ENCODE measurements at regions not wholly inside any gene's neighbourhood (a gene's known extent, or its start where the extent isn't known, plus 50 kb on each side); places are given as distances from the start of the nearest gene placed in this dataset.

DNA sequence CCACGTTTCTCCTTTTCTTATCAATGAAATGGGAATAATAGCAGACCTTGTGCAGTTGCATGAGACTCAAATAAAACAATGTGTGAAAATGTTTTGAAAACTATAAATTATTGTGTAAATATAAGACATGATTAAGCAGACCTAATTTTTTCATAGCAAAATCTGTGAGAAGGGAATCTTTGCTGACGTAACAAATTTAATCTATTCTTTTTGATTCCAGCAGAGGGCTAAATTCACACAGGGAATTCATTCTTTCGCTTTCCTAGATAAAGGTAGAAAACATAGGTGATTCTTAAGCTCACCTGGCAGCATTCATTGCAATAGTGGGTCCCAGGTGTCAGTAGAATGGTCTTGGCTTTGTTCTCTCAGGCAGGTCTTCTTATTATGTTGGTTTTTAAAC is 450.0 kb upstream of the GCFC2 start:
- H3K4me1 Mint-ChIP-seq (ENCODE audit: insufficient read depth, unreplicated experiment) = peaks cover 11% of the 10 kb centered on the region
- no peak overlapping the region for H3K4me3 Mint-ChIP-seq (ENCODE audit: unreplicated experiment)
- no TSS peak for BruUV-seq (replicated peaks)
- no peaks in the 10 kb centered on the region for H3K9me3 Mint-ChIP-seq (ENCODE audit: unreplicated experiment)
- no peaks in the 10 kb centered on the region for H3K36me3 Mint-ChIP-seq (ENCODE audit: insufficient read depth, unreplicated experiment)
- H3K27ac Mint-ChIP-seq (ENCODE audit: low read depth, unreplicated experiment) = no peak overlapping the region
- no peak for DNase-seq (ENCODE audit: unreplicated experiment)
- TF ChIP-seq, protein P1, sequence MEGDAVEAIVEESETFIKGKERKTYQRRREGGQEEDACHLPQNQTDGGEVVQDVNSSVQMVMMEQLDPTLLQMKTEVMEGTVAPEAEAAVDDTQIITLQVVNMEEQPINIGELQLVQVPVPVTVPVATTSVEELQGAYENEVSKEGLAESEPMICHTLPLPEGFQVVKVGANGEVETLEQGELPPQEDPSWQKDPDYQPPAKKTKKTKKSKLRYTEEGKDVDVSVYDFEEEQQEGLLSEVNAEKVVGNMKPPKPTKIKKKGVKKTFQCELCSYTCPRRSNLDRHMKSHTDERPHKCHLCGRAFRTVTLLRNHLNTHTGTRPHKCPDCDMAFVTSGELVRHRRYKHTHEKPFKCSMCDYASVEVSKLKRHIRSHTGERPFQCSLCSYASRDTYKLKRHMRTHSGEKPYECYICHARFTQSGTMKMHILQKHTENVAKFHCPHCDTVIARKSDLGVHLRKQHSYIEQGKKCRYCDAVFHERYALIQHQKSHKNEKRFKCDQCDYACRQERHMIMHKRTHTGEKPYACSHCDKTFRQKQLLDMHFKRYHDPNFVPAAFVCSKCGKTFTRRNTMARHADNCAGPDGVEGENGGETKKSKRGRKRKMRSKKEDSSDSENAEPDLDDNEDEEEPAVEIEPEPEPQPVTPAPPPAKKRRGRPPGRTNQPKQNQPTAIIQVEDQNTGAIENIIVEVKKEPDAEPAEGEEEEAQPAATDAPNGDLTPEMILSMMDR (IDR thresholded peaks at IDR 0.05; ENCODE audit: unreplicated experiment) = no peak
- intact Hi-C loops (cut with micrococcal nuclease) = no loop called here
- POLR2A ChIA-PET = no interaction called here
- H3K27me3 Mint-ChIP-seq (ENCODE audit: insufficient read depth, unreplicated experiment) = no peaks in the 10 kb centered on the region
- CTCF ChIA-PET = no interaction called here

DNA sequence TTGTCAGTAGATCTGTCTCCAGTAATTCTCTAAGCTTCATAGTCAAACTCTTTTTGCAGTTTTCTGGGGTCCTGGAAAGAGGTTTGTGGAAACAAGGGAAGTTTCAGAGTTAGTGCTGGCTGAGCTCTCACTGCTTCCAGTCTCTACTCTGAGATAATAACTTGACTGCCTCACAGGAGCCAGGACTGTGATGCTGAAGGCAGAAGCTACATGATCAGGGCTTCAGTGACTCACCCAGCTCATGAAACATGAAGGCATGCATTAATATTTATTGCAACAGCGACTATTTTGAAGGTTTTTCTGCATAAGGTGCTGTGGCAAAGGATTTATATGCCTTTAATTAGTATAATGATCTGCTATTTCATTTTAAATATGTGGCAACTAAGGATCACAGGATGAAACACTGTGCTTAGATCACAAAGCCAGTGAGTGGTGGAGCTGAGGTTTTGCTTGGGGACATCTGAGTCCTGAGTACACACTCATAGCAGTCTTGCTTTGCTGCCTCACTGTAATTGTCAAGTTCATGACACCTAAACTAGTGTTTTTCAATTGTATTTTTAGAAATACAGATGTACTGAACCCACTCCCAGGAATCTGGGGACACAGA is 448.4 kb upstream of the GCFC2 start:
- TF ChIP-seq, protein P1 (IDR thresholded peaks at IDR 0.05; ENCODE audit: unreplicated experiment) = no peak
- CTCF ChIA-PET = interaction anchor here (0.8 to 1.2 kb wide), 5 partner anchors 13 to 518 kb away, joined by 3 read pairs; no protein-coding TSS in a partner anchor
- POLR2A ChIA-PET = no interaction called here
- no peaks in the 10 kb centered on the region for H3K27me3 Mint-ChIP-seq (ENCODE audit: insufficient read depth, unreplicated experiment)
- no peak overlapping the region for H3K4me3 Mint-ChIP-seq (ENCODE audit: unreplicated experiment)
- H3K36me3 Mint-ChIP-seq (ENCODE audit: insufficient read depth, unreplicated experiment) = no peaks in the 10 kb centered on the region
- BruUV-seq (replicated peaks) = no TSS peak
- DNase-seq (ENCODE audit: unreplicated experiment) = peak; percentile 8
- H3K9me3 Mint-ChIP-seq (ENCODE audit: unreplicated experiment) = no peaks in the 10 kb centered on the region
- no peak overlapping the region for H3K27ac Mint-ChIP-seq (ENCODE audit: low read depth, unreplicated experiment)
- intact Hi-C loops (cut with micrococcal nuclease) = no loop called here
- peaks cover 11% of the 10 kb centered on the region for H3K4me1 Mint-ChIP-seq (ENCODE audit: insufficient read depth, unreplicated experiment)

DNA sequence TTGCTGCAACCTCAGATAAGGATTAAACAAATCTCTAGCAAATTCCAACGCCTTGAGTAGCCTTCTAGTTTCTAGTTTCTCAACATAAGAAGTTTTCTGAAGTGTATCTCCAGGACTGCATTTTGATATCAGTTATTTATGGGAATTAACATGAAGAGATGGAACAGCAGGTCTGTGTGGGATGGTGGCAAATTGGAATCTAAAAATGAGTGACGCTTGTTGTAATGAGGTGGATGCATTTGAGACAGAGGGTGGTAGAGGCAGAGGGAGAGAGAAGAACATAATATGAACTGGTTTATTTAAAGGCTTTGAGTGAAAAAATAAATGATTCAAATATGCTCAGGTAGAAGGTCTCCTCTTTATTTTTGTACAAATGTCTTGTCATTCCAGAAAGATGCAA is 446.8 kb upstream of the GCFC2 start:
- no TSS peak for BruUV-seq (replicated peaks)
- TF ChIP-seq, protein P1 (IDR thresholded peaks at IDR 0.05; ENCODE audit: unreplicated experiment) = no peak
- no peak overlapping the region for H3K4me3 Mint-ChIP-seq (ENCODE audit: unreplicated experiment)
- no peak for DNase-seq (ENCODE audit: unreplicated experiment)
- ChIA-PET CTCF (interaction anchor here (1.1 kb wide), 1 partner anchor 12 kb away, joined by 3 read pairs; no protein-coding TSS in a partner anchor), POLR2A (no interaction called here)
- no peaks in the 10 kb centered on the region for H3K27me3 Mint-ChIP-seq (ENCODE audit: insufficient read depth, unreplicated experiment)
- peaks cover 11% of the 10 kb centered on the region for H3K4me1 Mint-ChIP-seq (ENCODE audit: insufficient read depth, unreplicated experiment)
- H3K27ac Mint-ChIP-seq (ENCODE audit: low read depth, unreplicated experiment) = no peak overlapping the region
- no peaks in the 10 kb centered on the region for H3K36me3 Mint-ChIP-seq (ENCODE audit: insufficient read depth, unreplicated experiment)
- intact Hi-C loops (cut with micrococcal nuclease) = no loop called here
- H3K9me3 Mint-ChIP-seq (ENCODE audit: unreplicated experiment) = no peaks in the 10 kb centered on the region

DNA sequence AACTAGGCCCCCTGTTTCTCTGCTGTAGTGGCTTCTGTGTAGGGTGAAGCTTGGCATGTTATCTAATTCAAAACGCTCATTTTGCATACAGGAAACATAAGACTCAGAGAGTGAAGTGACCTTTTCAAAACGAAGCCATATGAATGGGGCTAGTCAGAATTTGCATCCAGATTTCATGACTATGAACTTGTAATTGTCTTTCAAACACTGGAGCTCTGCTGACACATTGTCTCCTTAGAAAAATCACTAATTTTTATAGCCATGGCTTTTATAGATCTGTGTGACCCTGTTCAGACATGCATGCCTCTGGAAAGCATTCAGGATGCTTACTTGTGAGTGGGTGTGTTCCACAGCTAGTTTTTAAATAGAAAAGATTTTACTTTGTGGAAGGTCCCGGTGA is 444.3 kb upstream of the GCFC2 start:
- ChIA-PET CTCF (interaction anchor here (0.7 to 1.3 kb wide), 2 partner anchors 222 to 425 kb away, joined by 3 read pairs; no protein-coding TSS in a partner anchor), POLR2A (no interaction called here)
- H3K4me1 Mint-ChIP-seq (ENCODE audit: insufficient read depth, unreplicated experiment) = no peaks in the 10 kb centered on the region
- no peak for DNase-seq (ENCODE audit: unreplicated experiment)
- no peaks in the 10 kb centered on the region for H3K36me3 Mint-ChIP-seq (ENCODE audit: insufficient read depth, unreplicated experiment)
- intact Hi-C loops (cut with micrococcal nuclease) = no loop called here
- no peak overlapping the region for H3K4me3 Mint-ChIP-seq (ENCODE audit: unreplicated experiment)
- TF ChIP-seq, protein P1 (IDR thresholded peaks at IDR 0.05; ENCODE audit: unreplicated experiment) = no peak
- H3K9me3 Mint-ChIP-seq (ENCODE audit: unreplicated experiment) = no peaks in the 10 kb centered on the region
- no peaks in the 10 kb centered on the region for H3K27me3 Mint-ChIP-seq (ENCODE audit: insufficient read depth, unreplicated experiment)
- H3K27ac Mint-ChIP-seq (ENCODE audit: low read depth, unreplicated experiment) = no peak overlapping the region
- BruUV-seq (replicated peaks) = no TSS peak

Measured in MCF 10A (cell line).